ENCODE measurements at regions not wholly inside any gene's neighbourhood (a gene's known extent, or its start where the extent isn't known, plus 50 kb on each side); places are given as distances from the start of the nearest gene placed in this dataset.

GRCh38 chr16:10305912-10306311 lies 79.9 kb upstream of the ATF7IP2 start:
- no peak for TF ChIP-seq CTCF (IDR thresholded peaks at IDR 0.05)
- no peak for TF ChIP-seq POLR2AphosphoS5 (IDR thresholded peaks at IDR 0.05; ENCODE audit: insufficient read depth in 1 of 2, low read depth in 1 of 2)
- no peak for TF ChIP-seq POLR2A (IDR thresholded peaks at IDR 0.05)
